HFFc6 (cell line): ENCODE measurements at regions not wholly inside any gene's neighbourhood (a gene's known extent, or its start where the extent isn't known, plus 50 kb on each side); places are given as distances from the start of the nearest gene placed in this dataset.

Source experiments
- DNase-seq: peaks from one replicate; pipeline ENCODE4 v3.0.0-alpha.2; 2018
- H3K27ac Mint-ChIP-seq: 2 replicates; pipeline ENCODE4 v1.8.0; 2020; ENCODE audit warnings: mild to moderate bottlenecking, mixed read lengths
- H3K27me3 Mint-ChIP-seq: 2 replicates; pipeline ENCODE4 v1.8.0; 2021; ENCODE audit warnings: mild to moderate bottlenecking, moderate library complexity, mixed read lengths; ENCODE audit not compliant: insufficient read depth
- H3K36me3 Mint-ChIP-seq: 2 replicates; pipeline ENCODE4 v1.8.0; 2021; ENCODE audit warnings: low read depth, mixed read lengths
- H3K4me1 Mint-ChIP-seq: 2 replicates; pipeline ENCODE4 v1.8.0; 2020; ENCODE audit warnings: low read depth, mixed read lengths
- H3K4me3 Mint-ChIP-seq: 2 replicates; pipeline ENCODE4 v1.8.0; 2020; ENCODE audit warnings: mild to moderate bottlenecking, moderate library complexity, mixed read lengths
- H3K9me3 Mint-ChIP-seq: 2 replicates; pipeline ENCODE4 v1.8.0; 2020; ENCODE audit warnings: mild to moderate bottlenecking, mixed read lengths
- TF ChIP-seq, protein P1 (sequence below): fragments of 200-600 bp; sonication (generic); IDR thresholded peaks from 2 replicates; pipeline ENCODE4 v1.5.0; 2021; ENCODE audit warnings: antibody characterized with exemption, mild to moderate bottlenecking

DNA sequence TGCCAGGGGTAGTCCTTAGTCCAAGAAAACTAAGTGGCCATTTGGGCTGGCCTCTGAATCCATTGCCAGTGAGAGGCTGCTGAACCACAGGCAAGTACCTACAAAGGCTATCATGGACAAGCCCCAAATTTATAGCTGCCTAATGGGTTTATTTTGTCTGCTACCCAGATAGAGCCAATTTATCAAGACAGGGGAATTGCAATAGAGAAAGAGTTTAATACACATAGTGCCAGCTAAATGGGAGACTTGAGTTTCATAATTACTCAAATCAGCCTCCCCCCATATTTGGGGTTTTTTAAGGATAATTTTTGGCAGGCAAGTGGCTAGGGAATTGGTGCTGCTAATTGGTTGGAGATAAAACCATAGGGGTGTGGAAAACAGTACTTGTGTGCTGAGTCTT is 73.1 kb upstream of the BMP2K start:
- Mint-ChIP-seq H3K4me3 (no peak overlapping the region), H3K27me3 (peaks cover 2% of the 10 kb centered on the region; the same call in 1 of the 2 replicates), H3K27ac (no peak overlapping the region), H3K36me3 (peaks cover 17% of the 10 kb centered on the region), H3K4me1 (peaks cover 11% of the 10 kb centered on the region; the same call in 1 of the 2 replicates), H3K9me3 (peaks cover 21% of the 10 kb centered on the region)
- no peak for DNase-seq
- TF ChIP-seq, protein P1, sequence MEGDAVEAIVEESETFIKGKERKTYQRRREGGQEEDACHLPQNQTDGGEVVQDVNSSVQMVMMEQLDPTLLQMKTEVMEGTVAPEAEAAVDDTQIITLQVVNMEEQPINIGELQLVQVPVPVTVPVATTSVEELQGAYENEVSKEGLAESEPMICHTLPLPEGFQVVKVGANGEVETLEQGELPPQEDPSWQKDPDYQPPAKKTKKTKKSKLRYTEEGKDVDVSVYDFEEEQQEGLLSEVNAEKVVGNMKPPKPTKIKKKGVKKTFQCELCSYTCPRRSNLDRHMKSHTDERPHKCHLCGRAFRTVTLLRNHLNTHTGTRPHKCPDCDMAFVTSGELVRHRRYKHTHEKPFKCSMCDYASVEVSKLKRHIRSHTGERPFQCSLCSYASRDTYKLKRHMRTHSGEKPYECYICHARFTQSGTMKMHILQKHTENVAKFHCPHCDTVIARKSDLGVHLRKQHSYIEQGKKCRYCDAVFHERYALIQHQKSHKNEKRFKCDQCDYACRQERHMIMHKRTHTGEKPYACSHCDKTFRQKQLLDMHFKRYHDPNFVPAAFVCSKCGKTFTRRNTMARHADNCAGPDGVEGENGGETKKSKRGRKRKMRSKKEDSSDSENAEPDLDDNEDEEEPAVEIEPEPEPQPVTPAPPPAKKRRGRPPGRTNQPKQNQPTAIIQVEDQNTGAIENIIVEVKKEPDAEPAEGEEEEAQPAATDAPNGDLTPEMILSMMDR, result no peak

DNA sequence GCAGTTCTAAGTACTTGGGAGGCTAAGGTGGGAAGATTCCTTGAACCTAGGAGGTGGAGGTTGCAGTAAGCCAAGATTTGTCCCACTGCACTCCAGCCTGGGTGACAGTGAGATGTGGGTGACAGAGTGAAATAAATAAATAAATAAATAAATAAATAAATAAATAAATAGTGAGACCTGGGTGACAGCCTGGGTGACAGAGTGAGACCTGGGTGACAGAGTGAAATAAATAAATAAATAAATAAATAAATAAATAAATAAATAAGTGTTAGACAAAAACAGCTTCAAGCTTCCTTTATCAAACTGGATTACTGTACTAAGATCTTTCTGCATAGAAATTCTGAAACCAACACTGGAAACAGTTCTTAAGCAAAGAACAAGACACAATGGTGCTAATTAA is 71.8 kb upstream of the BMP2K start:
- Mint-ChIP-seq H3K27ac (no peak overlapping the region), H3K4me3 (no peak overlapping the region)
- DNase-seq, result no peak

DNA sequence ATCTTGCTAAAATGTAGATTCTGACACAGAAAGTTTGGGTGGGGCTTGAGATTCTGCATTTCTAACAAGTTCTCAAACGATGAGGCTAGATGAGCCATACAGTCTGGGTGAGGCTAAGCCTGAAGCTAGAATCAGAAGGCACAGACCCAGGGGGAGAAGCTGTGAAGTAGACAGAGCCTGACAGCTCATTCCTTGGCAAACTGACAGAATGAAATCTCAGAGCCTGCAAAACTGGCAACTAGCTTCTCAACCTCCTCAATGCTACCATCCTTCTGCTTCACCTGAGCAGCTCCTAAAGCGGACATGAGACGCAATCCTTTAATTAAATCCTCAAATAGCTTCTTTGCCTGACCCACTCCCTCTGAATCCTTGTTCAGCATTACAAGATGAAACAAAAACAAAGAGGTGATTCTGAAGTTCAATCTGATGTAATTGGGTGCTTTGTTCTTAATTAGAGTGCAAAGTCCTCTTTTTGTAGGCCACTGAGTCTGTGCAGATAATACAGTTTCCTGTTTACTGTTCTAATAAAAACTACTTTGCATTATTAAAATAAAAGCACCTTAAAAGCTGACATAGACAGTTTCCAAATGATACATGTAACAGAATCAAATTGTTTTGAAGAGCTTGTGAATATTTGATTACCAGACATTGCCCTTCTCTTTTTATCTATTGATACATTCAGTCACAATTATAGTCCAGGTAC is 71.0 kb upstream of the BMP2K start:
- H3K27ac Mint-ChIP-seq, result no peak overlapping the region
- H3K4me3 Mint-ChIP-seq, result no peak overlapping the region
- H3K9me3 Mint-ChIP-seq, result peaks cover 25% of the 10 kb centered on the region
- peaks cover 17% of the 10 kb centered on the region for H3K36me3 Mint-ChIP-seq
- peaks cover 11% of the 10 kb centered on the region; the same call in 1 of the 2 replicates for H3K4me1 Mint-ChIP-seq
- DNase-seq, result peak; percentile 55
- peaks cover 2% of the 10 kb centered on the region; the same call in 1 of the 2 replicates for H3K27me3 Mint-ChIP-seq
- TF ChIP-seq, protein P1, result no peak

More for the DNA sequence above, 71.8 kb upstream of the BMP2K start:
- H3K4me1 Mint-ChIP-seq, result peaks cover 11% of the 10 kb centered on the region; the same call in 1 of the 2 replicates
- peaks cover 17% of the 10 kb centered on the region for H3K36me3 Mint-ChIP-seq
- TF ChIP-seq, protein P1, result no peak
- peaks cover 21% of the 10 kb centered on the region for H3K9me3 Mint-ChIP-seq
- H3K27me3 Mint-ChIP-seq, result peaks cover 2% of the 10 kb centered on the region; the same call in 1 of the 2 replicates

DNA sequence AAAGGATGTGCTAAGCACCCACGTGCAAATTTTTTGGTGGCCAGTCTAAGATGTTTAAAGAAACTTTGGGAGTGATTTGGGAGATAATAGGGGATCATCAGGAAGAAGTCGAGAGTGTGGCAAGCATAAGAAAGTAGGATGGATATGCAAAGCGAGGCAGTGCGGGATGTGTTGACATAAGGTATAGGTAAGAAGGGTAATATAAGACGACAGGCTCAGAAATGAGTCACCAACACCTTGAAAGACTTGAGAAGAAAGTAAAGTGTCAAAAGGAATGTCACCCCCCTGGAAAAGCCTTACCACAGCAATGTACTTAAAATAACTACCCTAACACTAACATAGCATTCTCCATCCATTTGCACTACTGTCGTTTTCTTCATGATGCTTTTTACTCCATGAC is 69.8 kb upstream of the BMP2K start:
- peaks cover 33% of the 10 kb centered on the region for H3K9me3 Mint-ChIP-seq
- H3K4me1 Mint-ChIP-seq, result peaks cover 17% of the 10 kb centered on the region
- TF ChIP-seq, protein P1, result no peak
- peaks cover 23% of the 10 kb centered on the region for H3K36me3 Mint-ChIP-seq
- no peak overlapping the region for H3K4me3 Mint-ChIP-seq
- no peak for DNase-seq
- peaks cover 2% of the 10 kb centered on the region; the same call in 1 of the 2 replicates for H3K27me3 Mint-ChIP-seq
- H3K27ac Mint-ChIP-seq, result no peak overlapping the region

DNA sequence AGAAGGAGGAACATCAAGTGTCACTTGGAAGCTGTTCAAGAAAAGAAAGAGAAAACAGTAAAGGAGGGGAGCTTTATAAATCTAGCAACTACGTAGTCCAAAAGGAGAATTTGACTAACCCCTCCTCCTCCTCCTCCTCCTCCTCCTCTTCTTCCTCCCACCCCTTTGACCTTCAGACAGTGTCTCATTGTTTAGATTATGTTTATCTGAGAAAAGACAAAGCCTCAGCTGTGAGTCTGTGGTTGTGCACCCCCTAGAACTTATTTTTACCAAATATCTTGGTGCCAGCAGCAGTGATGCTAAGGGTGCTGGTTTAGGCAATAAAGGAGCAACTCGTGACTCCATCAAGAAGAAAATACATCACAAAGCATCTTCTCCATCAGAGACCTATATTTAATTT is 68.9 kb upstream of the BMP2K start:
- Mint-ChIP-seq H3K9me3 (peaks cover 28% of the 10 kb centered on the region), H3K4me1 (peaks cover 17% of the 10 kb centered on the region), H3K36me3 (peaks cover 21% of the 10 kb centered on the region), H3K27ac (no peak overlapping the region), H3K4me3 (no peak overlapping the region), H3K27me3 (peaks cover 2% of the 10 kb centered on the region; the same call in 1 of the 2 replicates)
- TF ChIP-seq, protein P1, result no peak
- DNase-seq, result no peak
